DOHH2 (cell line): ENCODE measurements at regions not wholly inside any gene's neighbourhood (a gene's known extent, or its start where the extent isn't known, plus 50 kb on each side); places are given as distances from the start of the nearest gene placed in this dataset.

Experiments
- EZH2phosphoT487 ChIP-seq: fragments of 200-600 bp; sonication (generic); IDR thresholded peaks from 2 replicates; pipeline ENCODE4 v1.6.1; 2017; ENCODE audit warnings: borderline replicate concordance, mild to moderate bottlenecking, antibody characterized with exemption, low read length, moderate library complexity, mixed read lengths
- TF ChIP-seq, protein P1 (sequence below): fragments of 200-600 bp; sonication (generic); IDR thresholded peaks from one replicate; pipeline ENCODE4 v1.5.1; 2014; ENCODE audit warnings: antibody characterized with exemption, mild to moderate bottlenecking, low read depth, low read length; ENCODE audit not compliant: poor library complexity, severe bottlenecking

- TF ChIP-seq, protein P1, sequence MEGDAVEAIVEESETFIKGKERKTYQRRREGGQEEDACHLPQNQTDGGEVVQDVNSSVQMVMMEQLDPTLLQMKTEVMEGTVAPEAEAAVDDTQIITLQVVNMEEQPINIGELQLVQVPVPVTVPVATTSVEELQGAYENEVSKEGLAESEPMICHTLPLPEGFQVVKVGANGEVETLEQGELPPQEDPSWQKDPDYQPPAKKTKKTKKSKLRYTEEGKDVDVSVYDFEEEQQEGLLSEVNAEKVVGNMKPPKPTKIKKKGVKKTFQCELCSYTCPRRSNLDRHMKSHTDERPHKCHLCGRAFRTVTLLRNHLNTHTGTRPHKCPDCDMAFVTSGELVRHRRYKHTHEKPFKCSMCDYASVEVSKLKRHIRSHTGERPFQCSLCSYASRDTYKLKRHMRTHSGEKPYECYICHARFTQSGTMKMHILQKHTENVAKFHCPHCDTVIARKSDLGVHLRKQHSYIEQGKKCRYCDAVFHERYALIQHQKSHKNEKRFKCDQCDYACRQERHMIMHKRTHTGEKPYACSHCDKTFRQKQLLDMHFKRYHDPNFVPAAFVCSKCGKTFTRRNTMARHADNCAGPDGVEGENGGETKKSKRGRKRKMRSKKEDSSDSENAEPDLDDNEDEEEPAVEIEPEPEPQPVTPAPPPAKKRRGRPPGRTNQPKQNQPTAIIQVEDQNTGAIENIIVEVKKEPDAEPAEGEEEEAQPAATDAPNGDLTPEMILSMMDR = no peak
- TF ChIP-seq EZH2phosphoT487 = no peak
These were observed 296.3 kb upstream of the JAG1 start for GRCh38 chr20:10970109-10970508.
